ENCODE measurements at regions not wholly inside any gene's neighbourhood (a gene's known extent, or its start where the extent isn't known, plus 50 kb on each side); places are given as distances from the start of the nearest gene placed in this dataset.

DNA sequence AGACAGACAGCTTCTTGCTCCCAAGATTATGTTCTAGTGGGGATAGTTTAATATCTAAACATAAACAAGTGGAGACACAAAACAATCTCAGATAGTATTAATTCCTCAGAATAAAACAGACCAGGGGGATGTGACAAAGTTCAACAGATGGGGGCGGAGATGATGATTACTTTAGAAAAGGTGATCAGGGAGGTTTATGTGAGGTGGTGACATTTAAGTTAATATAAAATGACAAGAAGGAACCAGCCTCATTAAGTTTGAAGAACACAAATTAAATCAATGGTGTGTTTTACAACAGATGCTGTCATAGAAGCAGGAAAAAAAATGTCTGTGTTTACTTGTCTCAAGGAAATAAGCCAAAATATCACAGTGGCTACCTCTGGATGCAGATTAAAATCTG, 119.6 kb upstream of the HMHB1 start:
- no peak for DNase-seq

DNA sequence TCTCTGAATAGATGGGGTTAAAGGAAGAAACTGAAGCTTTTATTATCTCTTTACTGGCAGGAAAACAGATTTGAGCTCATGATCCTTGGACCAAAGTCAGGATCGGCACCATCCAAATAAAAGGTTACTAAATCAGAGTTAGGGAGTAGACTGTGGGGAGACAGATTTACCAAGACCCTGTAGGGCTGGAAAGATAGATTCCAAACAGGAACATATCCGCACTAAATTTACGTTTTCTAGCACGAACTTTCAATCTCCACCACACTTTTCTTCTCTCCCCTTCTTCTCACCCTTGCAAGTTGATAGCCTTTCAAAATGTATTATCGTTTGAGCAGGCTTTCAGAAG, 120.0 kb upstream of the HMHB1 start:
- DNase-seq: no peak

DNA sequence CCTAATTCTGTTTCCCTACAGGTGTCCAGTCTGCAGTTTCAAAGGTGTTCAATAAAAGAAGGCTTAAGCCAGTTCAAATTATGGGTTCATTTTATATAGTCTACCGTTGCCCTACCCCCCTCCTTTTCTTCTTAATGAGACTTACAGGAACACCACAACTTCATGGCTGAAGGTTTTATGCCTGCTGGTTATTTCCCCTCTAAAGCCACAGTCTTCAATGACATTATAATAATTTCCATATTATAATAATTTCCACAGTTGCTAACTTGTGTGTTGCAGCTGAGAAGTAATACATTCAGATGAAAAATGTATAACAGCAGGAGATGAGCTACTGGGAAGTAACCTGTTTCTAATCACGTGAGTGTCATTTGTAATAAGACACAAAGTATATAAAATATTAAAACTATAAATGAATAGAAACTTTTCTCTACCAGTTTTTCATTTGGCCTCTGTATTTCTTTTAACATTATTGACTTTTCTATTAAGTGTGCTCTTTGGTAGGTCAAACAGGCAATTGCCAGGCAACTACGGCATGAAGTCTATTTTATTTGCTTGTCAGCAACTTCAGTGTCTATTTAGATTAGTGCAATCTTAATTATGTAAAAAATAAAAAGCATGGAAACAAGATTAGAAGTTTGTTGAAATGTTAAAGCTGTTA, 120.5 kb upstream of the HMHB1 start:
- DNase-seq: no peak

DNA sequence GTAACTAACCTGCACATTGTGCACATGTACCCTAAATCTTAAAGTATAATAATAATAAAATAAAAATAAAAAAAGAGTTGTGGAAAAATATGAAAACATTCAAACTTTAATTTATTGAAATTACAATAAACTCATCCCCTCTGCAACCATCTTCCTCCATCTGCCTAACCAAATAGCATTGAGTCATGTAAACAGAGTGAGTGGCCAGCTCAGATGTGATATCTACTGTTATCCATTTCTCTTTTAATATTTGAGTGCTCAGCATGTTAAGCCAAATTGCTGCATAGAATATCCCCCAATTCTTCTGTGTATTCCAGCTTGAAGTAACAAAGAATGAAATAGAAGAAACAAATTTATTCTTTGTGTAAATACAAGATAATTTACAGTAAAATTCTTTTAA, 124.4 kb upstream of the HMHB1 start:
- DNase-seq: no peak

DNA sequence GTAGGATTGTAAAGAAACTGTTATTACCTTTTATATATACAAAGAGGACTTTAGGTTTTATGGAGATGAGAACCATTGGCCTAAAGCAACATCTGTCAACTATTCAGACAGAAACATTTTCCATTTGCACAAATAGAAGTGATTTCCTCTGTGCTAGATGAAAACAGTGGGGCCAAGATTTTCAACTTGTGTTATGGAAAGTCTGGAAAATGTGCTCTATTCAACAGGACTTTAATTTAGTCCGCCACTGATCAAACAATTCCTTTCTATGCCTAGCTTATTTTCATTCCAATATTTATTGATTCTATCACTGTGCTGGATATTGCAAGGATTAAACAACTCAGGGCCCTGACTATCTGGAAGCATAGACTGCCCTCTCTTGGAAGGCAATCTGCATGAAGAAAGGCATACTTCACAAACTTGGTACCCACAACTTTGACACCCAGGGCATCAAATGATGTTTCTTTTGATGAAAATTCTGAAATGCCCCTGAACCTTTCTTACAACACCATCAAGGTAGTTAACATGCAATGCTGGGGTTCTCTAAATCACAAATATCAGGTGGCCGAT, 126.6 kb upstream of the HMHB1 start:
- DNase-seq: no peak

DNA sequence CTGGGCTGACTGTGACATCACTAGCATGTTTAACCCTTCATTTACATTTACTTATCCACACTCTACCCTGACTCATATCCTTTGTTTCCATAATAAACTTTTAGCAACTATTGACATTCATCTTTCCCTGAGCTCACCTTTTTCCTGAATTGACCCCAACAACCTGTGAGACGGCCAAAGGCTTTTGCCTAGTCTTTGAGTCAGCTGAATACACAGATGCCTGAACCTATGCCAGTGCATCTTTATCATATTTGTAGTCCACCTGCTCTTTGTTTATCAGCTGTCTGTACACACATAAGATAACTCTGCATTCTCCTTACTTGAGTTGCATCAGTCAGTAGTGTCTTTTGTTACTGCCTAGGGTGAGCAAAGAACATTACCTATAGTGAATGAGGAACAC, 128.5 kb upstream of the HMHB1 start:
- DNase-seq: peak; percentile 36

DNA sequence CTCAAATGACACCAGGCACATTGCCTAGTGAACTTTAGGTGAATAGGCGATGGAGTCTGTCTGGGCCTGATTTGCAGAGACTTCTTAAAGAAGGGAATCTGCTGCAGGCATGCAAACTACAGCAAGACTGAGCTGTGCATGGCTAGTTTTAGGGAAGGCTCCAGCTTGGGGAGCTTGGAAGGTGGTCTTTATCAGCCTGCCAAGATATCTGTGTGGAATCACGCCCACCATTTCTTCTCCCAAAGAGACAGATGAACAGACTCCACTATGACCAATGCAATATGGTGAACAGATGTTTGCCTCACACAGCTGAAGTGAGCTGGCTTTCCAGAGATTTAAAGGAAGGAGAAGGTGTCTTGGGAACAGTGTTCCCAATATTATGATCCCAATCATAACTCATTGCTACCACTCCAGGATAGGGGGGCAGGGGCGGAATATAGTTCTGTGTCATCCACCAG, 129.0 kb upstream of the HMHB1 start:
- peak; percentile 81 for DNase-seq

DNA sequence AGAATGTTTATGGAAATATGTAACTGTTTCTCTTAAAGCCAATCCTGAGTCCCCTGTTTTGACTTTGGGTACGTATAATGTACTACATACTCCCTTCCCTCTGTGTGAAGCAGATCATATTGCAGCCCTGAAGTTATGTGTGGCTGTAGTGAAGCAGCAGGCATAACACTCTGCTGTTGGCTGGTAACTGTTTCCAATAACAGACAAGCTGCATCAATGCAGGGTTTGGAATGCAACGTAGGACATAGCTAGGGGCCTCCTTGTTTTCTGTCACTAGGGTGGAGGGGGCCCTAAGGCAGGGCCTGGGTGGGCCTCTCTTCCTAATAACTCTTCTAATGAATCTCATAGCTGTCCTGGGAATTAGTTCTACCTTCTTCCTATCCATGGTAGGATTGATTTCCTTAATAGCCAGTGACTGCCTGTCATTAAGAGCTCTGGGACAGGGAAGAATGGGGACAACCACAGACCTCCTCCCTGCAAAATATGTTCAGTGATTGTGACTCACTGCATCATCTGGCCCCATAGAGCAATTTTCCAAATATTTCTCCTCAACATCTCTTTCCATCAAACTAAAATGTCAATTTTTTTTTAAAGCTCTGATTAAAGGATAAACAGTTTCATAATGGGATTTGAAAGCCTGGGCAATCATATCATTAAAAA, 129.6 kb upstream of the HMHB1 start:
- DNase-seq: peak; percentile 31

DNA sequence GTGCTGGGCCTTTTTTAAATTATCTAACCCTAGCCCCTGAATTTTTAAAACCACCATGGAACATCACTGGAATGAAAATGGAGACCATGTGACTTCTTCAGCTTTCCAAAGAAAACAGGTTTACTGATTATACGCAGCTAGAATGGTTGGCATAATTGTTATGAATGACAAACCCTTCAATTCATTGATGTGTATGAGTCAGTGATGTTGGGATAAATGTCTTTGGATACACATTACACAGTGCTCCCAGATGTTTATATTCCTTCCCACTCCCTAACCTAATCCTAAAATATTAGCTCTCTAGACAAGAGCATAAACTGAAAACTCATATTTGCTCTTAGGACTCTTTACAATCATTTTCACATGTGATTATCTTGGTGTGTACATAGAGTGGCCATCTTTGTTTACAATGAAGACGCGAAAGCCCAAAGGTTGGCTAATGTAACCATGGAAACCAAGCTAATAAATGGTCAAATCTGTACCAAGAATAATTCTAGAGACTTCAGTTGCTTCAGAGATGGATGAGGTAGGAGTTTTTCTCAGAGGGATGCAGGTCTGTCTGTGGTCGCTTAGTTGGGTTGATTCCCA, 131.2 kb upstream of the HMHB1 start:
- DNase-seq: no peak

DNA sequence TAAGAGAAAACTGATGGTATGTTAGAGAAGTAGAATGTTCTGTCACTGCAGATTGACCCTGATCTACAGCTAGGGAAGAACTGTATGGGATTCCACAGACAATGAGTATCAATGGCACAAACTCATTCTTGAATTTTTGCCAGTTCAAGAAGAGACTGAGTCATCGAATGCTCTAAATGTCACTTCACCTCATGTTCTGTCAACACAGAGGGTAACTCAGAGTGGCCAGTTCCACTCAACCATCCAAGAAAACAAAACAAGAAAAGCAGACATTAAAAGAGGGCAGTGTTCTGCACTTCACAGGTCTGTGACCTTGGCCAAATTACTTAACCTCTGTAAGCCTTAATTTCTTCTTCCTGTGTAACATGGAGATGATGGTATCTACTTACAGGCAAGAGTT, 132.2 kb upstream of the HMHB1 start:
- no peak for DNase-seq

DNA sequence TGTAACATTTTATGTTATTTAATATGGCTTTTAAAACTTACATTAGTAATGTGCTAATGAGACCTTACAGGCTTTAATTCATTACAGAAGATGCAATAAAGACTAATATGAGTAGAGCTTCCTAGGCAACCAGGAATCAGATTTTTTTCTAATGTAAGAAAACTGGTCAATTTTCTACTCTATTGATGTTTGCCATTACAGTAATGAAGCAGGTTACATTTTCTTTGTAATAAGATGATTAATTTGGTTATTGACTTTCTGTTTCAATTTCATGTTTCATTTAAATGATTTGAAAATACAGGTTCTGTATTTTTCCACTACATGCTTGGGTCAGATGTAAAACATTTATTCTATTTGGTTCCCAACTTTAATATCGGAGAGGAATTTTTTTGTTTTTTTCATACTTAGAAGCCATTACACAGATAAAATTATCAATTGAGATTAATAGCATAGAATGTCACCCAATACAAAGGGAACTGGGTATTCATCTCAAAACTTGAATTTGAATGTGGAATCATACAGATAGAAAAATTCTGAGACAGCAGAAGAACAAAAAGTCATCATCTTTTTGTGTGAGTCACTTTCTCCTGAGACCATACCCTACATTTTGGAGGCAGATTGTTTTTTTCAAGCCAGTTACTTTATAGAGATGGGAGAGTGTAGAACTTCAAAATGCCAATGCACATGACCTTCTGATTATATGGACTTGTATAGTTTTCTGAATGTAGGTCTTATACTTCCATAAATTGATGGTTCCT, 133.6 kb upstream of the HMHB1 start:
- no peak for DNase-seq

DNA sequence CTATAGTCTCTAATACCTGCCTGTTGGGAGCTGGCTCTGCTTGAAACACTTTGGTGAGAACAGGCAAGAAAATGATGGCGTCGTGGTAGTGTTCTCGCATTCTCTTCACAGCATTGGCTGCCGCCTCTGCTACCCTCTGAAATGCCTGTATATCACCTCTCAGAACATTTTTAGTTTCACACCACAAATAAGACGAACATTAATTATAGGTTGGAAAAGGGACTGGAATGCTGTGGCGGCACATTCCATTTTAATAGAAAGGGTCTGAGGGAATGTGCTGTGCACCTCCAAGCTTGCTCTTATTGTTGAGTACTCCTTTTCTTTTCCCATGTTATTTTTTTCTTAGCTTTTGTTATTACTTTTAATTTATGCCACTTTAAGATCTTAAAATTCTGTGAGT, 134.6 kb upstream of the HMHB1 start:
- no peak for DNase-seq

DNA sequence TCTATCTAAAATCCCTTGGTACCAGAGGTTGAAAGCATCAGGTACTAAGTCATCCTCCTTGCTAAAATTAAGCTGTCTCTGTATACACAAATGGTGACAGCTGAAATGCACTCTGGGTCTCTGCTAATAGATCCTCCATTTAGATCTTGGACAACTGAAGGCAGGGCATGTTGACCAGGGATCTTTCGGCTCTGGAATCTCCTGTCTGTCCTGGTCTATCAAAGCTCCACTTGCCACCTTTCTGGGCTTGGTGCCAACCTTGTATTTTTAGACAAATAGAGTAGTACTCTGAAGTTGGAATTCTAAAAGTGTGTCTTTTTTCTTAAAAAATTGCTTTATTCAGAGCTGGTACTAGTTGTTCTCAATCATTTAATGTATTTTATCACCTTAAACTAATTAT, 135.2 kb upstream of the HMHB1 start:
- DNase-seq: no peak

DNA sequence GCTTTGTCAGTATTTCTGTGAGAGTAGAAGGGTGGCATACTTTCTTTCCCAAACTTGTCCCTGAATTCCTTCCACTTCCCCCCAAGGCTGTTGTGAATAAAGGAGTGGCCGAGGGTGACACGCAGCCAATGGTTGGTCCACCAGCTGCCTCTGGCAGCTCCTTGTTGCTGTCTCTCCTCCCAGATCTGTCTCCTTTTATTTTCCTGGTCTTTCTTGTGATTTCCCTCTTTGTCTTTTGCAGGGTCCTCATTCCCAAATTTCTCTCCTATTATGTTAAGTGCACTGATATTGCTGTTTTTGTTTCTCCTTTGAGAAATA, 137.5 kb upstream of the HMHB1 start:
- DNase-seq: no peak

DNA sequence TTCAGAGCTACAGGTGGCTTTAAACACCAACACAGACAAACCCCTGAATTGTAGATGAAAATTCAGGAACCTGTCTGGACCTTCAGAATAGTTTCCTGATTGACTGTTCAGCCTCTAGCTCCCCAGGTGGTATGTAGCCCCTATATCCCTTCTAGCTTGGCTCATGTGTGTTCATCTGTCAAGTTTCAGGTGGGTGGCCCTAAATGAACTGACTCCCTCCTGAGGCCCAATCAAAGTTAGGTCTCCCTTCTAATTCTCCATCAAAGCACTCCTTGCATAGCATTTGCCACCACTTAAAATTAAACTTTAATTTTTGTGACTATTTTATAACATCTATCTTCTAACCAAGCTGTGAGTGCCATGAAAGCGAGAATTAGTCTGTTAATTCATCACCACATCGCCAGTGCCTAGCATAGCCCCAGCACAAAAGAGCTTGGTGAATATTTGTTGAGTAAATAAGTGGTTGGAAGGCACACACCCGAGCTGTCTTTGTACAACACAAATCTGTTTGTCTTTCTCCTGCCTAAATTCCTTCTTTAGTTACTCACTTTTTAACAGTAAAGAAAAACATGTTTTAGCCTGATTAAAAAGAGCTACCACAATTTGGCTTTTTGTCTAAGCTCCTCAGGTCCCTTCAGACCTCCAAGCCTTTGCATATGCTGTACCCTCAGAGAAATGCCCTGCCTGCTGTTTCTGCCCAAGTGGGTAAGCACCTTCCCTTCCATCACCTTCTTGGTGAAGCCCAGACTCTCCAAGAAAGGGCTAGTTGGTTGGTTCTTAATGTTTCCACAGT, 138.1 kb upstream of the HMHB1 start:
- no peak for DNase-seq

DNA sequence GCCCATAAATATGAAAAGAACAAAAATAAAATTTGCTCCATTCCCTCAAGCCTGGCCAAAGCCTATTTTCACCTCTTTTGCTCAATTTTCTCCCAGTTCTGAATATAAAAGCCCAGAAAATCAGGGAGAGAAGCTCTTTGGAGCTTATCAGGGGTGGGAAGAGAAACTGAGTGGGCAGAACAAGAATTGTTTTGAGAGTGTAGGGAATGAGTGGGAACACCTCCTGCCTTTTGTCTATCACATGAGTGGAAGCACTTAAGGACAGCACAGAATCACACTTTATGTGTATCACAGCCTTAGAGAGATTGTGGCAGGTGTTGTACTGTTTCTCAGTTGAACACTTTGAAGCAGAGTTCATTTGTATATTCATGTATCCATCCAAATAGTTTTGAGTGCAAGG, 139.2 kb upstream of the HMHB1 start:
- DNase-seq: no peak

DNA sequence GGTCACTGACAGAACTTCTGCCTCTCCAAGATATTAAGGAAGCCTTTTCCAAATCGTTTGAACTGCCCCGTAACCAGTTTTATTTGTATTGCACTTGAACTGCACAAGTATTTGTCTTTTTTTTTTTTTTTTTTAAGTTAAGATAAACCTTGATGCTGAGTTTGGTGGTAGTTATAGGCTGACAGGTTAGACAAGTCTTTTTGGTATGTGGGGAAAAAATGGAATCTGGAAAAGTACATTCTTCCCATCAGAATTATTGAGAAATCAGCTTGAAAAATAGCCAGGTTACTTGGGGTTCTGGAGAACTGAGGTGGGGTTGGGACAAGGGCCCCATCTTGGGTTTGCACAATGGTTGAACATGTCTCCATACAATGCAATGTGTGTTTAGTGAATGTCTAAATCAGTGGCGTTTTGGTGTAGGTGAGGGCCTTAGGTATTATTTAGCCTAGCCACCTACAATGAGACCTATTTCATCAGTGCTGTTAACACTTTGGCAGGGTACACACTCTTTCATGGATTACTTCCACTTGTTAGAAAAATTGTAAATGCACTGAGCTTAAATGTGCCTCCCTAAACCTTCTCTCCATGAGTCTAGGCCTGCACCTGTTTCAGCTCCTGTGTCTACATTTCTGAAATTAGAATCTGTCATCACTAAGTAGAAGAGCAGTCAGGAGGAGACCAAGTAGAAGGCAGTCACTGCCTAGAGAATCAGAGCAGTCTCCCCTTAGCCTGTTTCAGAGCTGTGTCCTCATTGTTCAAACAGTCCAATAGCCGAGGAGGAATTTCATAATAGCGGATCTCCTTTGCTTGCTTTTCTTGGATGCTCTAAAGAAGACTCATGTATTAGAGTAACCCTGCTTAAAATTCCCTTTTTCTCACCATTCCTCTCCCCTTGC, 140.0 kb upstream of the HMHB1 start:
- no peak for DNase-seq

DNA sequence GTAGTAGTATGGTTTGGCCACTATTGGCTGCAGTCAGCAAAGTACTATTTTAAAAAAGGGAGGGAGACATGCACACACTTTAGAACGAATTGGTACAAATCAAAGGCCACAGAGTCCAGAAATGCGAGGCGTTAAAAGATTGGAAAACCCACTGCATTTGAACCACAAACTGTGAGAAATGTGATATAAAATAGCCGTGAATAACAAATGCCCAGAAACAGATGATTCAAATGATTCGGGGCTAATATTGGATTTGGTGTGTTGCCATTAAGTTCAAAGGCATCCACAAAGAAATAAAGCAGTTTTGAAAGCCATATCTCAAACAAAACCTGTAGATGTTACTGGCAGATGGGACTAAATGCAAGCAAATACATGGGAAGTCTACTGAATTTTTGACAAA, 140.9 kb upstream of the HMHB1 start:
- DNase-seq: no peak

DNA sequence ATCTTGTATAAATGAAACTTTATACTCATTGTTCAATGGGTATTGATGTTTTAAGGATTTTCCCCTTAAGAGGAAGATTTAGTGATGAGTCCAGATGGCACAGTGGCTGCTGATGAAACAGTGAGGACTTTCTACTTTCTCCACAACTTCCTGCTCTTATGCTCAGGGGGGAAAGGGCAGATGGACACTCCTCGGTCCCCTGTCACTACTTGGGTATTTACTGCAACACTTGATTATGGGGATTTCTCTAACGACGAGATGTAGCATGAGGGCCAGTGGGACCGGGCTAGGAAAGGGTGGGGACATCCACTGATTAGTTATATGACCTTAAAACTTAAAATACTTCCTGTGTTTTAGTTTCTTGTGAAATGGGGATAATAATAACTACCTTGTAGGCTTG, 146.1 kb upstream of the HMHB1 start:
- no peak for DNase-seq

DNA sequence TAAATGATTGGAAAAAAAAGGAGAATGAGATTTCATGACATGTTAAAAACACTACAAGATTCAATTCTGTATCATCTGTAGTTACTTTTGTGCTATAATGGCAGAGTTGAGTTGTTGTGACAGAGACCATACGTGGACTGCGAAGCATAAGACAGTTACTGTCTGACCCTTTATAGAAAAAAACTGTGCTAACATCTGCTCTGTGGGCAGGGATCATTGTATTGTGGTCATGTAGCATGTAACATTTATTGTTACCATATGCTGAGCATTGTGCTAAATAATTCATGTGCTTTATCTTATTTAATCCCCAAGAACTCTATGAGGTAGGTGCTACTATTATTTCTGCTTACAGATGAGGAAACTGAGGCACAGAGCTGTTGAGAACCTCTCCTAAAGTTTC, 147.3 kb upstream of the HMHB1 start:
- no peak for DNase-seq

DNA sequence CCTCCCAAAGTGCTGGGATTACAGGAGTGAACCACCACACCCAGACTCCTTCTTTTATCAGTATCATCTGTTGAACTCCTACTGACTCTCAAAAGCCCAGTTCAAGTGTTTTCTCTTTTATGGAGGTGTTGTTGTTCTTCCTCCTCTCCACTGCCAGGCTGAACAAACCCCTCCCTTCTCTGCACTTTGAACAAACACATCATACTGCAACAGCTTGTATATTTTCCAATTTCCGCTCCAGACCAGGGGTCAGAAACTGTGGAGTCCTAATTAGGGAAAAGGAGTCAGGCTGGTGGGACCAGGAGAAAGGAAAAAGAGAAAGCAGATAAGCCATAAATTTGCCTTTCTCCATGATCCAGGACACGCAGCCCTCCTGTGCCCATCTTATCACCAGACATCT, 148.1 kb upstream of the HMHB1 start:
- no peak for DNase-seq

DNA sequence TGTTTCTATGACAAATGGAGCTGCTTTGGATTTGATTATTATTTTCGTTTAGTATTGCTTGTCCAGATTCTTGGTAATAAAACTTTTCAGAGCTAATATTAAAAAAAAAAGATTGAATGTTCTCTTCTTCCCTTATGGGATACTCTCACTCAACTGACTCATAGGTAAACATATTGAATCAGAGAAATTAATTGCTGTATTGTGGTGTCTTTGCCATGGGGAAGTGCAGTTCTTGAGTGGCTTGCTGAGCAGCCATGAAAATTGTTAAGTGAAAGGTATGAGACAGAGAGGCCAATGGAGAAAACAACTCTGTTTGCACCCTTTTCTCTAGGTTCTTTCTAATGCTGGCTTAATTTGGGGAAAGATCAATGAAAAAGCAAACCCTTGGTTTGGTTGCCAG, 149.9 kb upstream of the HMHB1 start:
- no peak for DNase-seq

Measured in hindlimb muscle (tissue), 1 donor.